PFSK-1 (cell line): ENCODE measurements at regions not wholly inside any gene's neighbourhood (a gene's known extent, or its start where the extent isn't known, plus 50 kb on each side); places are given as distances from the start of the nearest gene placed in this dataset.

Experiments
- FOXP2 ChIP-seq: optimal IDR thresholded peaks from 2 replicates; pipeline ENCODE3; 2011; ENCODE audit warnings: borderline replicate concordance, control low read depth, inconsistent platforms; ENCODE audit not compliant: insufficient read depth; ENCODE audit errors: extremely low read length, extremely low read depth
- POLR2AphosphoS5 ChIP-seq: IDR thresholded peaks from 2 replicates; pipeline ENCODE4 v1.6.1; 2012; ENCODE audit warnings: low read depth, mild to moderate bottlenecking, control low read depth, low read length, moderate library complexity
- REST ChIP-seq, 2 experiments: IDR thresholded peaks; 2 replicates each; pipeline versions ENCODE4 v1.6.1 to v1.8.0; 2011 to 2012; ENCODE audit warnings: low read depth in 2 of 2, low read length in 2 of 2, control low read depth in 1 of 2, inconsistent platforms in 1 of 2, mild to moderate bottlenecking in 1 of 2, moderate library complexity in 1 of 2; ENCODE audit not compliant: insufficient read depth in 1 of 2
- SIN3A ChIP-seq: IDR thresholded peaks from 2 replicates; pipeline ENCODE4 v1.6.1; 2012; ENCODE audit warnings: mild to moderate bottlenecking, low read length, moderate library complexity, borderline replicate concordance; ENCODE audit not compliant: insufficient read depth
- TAF1 ChIP-seq: IDR thresholded peaks from 2 replicates; pipeline ENCODE4 v1.6.1; 2012; ENCODE audit warnings: low read length, control low read depth, borderline replicate concordance; ENCODE audit not compliant: insufficient read depth

GRCh38 chr3:144466114-144466513, 494.5 kb downstream of the DIPK2A start:
- TF ChIP-seq REST (IDR thresholded peaks at IDR 0.05; ENCODE audit: insufficient read depth in 1 of 2, low read depth in 2 of 2, low read length in 2 of 2) (no peak), SIN3A (no peak), TAF1 (no peak), FOXP2 (no peak), POLR2AphosphoS5 (no peak)

GRCh38 chr3:144466540-144466939, 494.9 kb downstream of the DIPK2A start:
- TF ChIP-seq REST (IDR thresholded peaks at IDR 0.05; ENCODE audit: insufficient read depth in 1 of 2, low read depth in 2 of 2, low read length in 2 of 2) (no peak), FOXP2 (no peak)

GRCh38 chr3:144470666-144471065, 499.0 kb downstream of the DIPK2A start:
- TF ChIP-seq POLR2AphosphoS5 (no peak), TAF1 (no peak), REST (IDR thresholded peaks at IDR 0.05; ENCODE audit: insufficient read depth in 1 of 2, low read depth in 2 of 2, low read length in 2 of 2) (no peak), FOXP2 (no peak), SIN3A (no peak)

GRCh38 chr3:144477593-144477992, 506.0 kb downstream of the DIPK2A start:
- no peak for TF ChIP-seq FOXP2
- TF ChIP-seq REST (IDR thresholded peaks at IDR 0.05; ENCODE audit: insufficient read depth in 1 of 2, low read depth in 2 of 2, low read length in 2 of 2) = no peak
- no peak for TF ChIP-seq TAF1
- TF ChIP-seq SIN3A = no peak
- TF ChIP-seq POLR2AphosphoS5 = no peak

- no peak for TF ChIP-seq REST (IDR thresholded peaks at IDR 0.05; ENCODE audit: insufficient read depth in 1 of 2, low read depth in 2 of 2, low read length in 2 of 2)
- TF ChIP-seq POLR2AphosphoS5 = no peak
- no peak for TF ChIP-seq SIN3A
- no peak for TF ChIP-seq TAF1
- TF ChIP-seq FOXP2 = no peak
These were observed 508.8 kb downstream of the DIPK2A start for GRCh38 chr3:144480416-144480919.
